HG02981 (cell line): ENCODE measurements at regions not wholly inside any gene's neighbourhood (a gene's known extent, or its start where the extent isn't known, plus 50 kb on each side); places are given as distances from the start of the nearest gene placed in this dataset.
"Not testable (repeated sequence)": the region's sequence is repeated elsewhere in the genome, so short reads cannot be mapped to it uniquely, and the experiment has no call there.

Source experiments
- ATAC-seq: cut with Tn5 transposase; IDR thresholded peaks from one replicate; pipeline ENCODE4 v1.9.1; 2021; ENCODE audit warnings: mild to moderate bottlenecking, moderate library complexity; ENCODE audit not compliant: unreplicated experiment

DNA sequence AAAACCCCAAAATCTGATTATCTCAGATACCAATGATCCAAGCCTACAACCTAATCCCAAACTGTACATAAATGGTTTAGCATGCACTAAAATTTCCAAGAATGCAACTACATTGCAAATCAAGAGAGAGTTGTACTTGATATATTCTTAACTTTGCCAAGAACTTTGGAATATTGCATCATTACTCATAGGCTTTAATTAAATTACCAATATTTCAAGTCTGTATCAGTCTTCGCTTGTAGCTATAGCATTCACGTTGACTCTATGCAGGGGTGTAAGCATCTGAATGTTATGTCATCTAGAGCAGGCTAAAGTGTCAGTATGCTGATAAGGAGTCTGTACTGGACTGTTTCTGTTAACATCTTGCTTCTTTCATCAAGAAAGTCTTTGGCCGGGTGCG is 56.3 kb downstream of the FOXI3 start:
- ATAC-seq: no peak

DNA sequence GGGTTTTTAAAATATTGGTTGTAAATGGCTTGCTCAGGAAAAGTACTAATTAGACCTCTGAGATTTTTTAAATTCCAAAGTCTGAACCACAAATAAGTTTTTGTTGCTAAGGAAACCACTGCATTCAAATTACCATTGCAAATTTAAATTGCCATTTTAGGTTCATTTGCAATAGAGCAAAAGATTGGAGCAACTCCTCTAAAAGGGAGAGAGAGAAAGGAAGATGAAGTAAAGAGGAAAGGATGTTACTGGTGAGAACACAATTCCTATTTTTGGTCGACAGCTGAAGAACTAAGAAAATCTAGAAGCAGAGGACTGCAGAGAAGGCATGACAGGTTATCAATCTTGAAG is 74.9 kb downstream of the FOXI3 start:
- ATAC-seq: no peak

DNA sequence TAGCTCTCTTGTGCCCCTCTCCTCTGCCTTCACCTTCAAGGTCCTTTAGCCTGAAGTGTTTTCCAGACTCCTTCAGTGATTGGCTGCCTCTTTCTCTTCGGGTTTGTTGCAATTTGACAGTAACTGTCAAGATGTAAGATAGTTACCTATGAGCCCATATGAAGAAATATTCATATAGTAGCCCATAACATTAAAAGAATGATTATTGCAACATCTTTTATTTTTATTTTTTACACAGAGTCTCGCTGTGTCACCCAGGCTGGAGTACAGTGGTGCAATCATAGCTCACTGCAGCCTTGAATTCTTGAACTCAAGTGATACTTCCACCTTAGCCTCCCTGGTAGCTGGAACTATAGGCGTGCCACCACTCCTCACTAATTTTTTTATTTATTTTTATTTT is 80.5 kb downstream of the FOXI3 start:
- ATAC-seq: no peak

DNA sequence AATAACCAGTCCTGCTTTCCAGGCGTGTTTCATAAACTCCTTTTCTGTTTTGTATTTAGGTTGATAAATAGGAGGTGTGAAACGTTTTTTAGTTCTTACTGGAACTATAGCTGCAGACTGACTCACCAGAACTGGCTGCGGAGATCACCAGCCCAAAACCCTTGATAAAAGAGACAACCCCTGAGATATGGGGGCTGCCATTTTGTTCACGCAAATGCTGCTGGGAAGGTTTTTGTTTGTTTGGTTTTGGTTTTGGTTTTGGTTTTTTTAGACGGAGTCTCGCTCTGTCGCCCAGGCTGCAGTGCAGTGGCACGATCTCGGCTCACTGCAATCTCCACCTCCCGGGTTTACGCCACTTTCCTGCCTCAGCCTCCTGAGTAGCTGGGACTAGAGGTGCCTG is 87.1 kb downstream of the FOXI3 start:
- not testable (repeated sequence) for ATAC-seq

DNA sequence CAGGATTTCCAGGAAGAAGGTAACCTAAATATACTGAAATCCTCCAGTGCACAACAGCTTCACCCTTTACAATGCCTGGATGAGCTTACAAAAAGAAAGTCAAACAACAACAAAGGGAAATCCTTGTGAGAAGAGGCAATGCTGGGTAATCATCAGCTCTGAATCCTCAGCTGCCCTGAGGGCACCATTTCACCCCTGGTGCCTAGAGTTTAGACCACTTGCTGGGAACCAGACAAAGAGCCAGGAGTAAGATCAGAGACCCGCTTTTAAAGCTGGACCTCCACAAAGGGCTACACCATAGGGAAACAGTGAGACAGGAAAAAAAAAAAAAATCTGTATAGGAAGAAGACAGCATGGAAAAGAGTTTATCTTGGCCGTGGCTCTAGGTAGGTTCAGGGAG is 97.0 kb downstream of the FOXI3 start:
- no peak for ATAC-seq

DNA sequence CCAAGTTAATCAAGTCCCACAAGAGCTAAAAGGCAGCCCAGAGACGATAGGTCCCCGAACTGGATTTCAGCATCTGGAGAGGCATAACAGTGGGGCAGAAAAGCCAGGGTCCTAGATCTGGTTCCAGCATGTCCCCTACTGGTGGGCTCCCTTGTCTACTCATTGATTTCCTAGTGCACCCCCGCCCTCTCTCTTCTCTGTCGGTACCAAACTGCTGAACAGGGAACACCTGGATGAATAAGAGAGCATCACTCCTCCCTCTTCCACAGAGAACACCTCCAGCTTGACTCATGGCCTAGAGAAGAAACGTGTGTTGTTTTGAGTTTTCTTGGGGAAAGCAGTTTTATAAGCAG is 101.3 kb downstream of the FOXI3 start:
- no peak for ATAC-seq

DNA sequence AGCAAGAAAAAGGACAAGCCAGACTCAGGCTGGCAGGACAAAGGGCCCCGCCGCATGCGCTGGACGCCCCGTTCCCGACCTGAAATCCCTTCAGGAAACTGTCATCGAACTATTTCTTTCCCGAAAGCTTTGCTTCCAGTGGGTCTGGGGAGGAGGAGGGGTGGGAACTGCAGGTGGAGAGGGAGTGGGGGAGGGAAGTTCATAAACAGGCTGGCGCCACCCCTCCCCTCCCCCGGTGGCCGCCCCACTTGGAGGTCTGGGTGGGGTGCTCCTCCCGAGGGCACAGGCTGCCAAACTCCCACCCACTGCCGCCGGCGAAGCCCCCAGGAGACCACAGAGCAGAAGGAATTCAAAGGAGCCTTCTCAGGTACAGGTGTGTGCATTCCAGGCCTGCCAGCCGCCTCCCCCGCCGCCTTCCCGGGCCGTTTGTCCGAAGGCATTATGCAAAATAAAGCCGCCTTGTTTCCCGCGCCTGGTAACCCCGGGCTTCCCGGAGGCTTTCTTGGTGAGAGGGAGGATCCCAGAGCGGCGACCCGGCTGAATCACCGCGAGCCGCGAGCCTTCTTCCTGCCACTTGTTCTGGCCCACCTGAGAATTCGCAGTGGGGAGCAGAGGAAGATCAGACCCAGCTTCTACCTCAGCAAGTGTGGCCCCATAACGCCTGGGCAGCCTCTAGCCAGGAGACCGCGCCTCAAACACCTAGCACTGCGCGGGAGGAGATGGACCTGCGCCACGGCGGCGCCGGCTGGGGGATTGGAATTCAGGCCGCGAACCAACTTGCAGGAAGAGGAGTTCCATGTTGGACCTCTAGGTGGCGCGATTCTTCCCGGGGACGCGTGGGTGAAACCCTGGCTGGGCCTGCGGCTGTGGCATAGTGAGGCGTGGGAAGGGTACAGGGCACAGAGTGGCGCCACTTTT is 101.9 kb downstream of the FOXI3 start:
- peak; percentile 57 for ATAC-seq

DNA sequence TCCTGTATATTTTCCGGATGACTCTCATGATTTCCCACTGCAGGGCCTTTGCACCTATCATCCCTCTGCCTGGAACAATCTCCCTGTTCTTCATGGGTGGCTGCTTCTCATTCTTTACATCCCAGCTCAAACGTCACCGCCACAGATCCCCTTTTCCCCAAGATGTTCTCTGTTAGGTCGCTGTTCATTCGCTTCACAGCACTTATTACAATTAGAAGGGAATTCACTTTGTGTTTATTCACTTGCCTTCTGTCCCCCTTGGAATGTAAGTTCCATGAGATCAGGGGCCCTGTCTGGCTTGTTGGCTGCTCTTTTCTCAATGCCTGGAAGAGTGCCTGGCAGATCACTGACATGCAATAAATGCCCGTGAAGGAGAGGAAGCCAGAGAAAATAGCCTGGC is 106.7 kb downstream of the FOXI3 start:
- ATAC-seq: no peak

DNA sequence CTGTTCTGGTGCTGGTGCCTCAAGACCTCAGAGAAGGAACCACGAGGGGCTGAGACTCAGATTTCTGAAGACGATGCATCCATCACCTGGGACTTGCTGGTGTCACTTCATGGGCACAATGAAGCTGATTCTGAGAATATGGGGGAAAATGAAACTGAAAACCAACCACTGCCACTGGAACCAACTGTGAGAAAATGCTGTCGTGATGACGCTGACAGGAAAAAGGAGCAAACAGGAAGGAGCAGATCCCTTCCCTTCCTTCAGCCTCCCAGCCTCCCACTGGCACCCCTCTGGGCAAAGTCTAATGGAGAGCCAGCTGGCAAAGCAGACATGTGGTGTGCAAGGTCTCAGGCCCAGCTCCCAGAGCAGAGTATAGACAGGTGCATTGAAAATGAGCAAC is 109.7 kb downstream of the FOXI3 start:
- no peak for ATAC-seq

DNA sequence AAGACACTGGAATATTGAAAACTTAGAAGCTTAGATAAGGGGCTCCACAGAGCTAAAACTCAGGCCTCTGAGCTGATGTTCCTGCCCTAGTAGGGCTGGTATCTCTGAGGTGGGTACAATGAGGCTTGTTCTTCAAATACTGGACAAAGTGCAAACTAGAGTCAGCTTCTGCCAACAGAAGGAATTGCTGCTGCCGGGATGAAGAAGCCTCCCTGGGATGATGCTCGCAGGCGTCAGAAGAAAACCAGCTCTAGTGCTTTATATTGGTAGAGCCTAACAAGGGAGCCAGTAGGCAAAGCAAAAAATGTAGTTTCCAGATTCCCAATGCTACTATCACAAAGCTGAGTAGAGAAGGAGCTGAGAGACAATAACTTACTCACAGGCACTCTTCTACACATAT is 118.1 kb downstream of the FOXI3 start:
- no peak for ATAC-seq

DNA sequence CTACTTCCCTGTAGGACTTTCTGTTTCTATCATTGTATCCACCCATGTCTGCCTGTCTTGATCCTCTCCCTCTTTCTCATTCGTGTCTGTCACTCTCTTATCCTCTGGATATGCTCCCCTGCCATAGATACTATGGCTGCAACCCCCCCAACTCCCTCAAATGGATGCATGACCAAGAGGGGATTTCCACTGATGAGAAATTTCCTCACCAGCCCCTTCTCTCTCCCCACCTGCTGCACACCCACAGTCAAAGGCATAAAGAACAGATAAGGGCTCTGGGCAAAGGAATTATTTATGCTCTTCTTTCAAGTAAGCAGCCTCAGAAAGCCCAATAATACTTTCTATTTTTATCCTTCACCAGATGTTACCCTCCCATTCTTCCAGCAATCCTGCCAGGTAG is 121.3 kb downstream of the FOXI3 start:
- no peak for ATAC-seq

DNA sequence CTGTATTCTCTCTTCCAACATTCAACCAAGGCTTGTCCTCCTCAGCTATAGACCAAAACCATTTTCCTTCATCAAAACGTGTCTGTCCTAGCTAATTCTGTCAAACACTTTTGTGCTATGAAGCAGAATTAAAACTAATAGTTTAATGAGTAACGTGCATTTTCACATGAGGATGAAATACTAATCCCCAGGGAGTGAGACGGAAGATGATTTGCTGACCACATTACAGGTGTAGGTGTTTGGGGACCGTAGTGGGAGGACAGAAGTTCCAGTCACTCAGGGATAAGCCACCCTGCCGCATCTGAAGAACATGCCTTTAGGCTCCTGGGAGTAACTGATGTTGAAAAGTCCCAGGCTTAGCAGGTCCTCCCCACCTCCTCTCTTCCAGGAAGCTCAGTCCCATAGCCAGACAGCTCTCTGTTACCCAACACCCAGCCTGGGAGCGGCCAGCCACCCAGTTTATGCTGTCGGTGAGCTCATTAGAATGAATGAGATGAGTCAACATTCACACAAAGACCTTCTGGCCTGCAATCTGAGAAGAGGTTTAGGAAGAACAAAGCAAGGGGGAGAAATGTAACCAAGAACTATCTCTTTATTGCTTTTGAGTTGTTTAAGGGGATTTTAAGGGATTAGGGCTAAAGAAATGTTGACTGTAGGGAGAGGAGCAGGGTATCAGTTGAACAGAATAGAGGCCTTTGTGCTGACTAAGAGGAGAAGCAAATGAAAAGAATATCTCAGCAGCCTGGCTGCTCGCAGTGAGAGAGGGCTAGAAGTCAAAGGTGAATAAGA is 122.5 kb downstream of the FOXI3 start:
- peak; percentile 68 for ATAC-seq

DNA sequence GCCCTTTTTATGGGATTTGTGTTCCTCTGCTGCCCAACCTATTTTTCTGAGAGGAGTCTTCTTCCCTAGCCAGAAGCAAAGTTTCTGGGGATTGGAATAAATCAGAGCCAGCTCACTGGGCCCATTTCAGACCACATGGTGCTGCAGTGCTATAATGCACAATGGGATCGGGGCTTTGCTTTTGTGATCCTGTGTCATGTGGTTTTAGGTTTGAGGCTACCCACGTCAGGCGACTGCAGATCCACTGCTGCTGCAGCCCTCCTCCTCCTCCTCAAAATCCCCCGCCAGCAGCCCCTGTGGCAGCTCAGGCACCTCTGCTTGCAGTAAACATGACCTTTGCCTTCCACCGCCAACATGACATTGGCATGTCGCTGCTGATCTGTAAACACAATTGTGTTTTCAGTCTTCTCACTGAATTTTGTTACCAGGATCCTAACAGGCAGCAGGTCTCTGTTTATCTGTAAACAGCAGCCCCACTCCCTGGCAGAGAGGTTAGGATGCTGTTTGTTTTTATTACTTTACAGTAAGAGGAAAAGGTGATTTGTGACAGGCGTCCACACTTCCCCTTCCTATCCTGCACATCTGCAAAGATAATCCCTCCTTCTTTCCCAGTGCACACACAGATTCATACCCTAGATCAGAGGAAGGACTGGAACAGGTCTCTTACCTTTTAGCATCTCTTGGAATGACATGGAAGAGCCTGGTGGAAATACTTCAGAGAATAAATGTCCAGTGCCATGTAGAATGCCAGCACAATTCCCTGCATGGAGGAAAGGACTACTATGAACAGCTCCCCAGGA is 130.8 kb downstream of the FOXI3 start:
- no peak for ATAC-seq

DNA sequence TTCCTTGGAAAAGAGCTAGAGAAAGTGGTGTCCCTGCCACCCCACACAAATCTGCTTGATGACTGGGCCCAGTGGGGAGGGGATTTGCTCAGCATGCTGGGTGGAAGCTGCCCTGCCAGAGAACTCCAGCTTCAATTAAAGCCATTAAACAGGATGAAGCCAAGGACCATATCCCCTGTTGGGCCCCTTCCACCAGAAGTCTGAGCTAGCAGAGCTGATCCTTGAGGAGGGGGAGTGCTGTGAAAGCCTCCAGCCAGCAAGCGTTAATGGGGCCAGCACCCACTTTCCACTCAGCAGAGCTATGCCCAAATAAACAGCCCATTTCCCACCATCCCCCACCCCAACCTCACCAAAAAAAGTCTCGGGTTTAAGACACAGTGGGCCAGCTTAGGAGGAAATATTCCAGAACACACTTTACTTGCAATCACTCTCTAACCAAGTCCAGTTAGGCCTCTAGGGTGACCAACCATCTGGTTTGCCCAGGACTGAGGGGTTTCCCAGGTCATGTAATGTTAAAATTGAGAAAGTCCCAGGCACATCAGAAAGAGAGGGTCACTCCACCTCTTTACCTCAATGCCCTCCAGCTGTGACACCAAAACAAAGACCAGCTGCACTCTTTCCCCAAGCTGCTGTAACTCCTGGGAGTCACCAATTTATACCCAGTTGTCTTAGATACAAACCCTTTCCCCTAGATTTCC is 132.3 kb downstream of the FOXI3 start:
- no peak for ATAC-seq

DNA sequence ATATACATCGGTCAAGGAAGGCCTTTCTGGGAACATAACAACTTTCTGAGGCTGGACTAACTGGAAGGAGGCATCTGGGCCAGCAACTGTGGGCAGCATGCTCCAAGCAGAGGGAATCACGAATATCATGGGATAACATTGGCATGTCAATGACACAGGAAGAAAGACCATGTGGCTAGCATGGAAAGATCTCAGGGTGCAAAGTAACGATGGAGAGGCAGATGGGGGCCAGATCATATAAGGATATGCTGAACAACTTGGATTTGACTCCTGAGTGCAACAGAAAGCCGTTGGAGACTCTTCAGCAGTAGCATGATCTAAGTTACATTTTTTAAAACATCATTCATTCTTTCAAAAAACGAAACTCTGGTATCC is 133.6 kb downstream of the FOXI3 start:
- no peak for ATAC-seq

DNA sequence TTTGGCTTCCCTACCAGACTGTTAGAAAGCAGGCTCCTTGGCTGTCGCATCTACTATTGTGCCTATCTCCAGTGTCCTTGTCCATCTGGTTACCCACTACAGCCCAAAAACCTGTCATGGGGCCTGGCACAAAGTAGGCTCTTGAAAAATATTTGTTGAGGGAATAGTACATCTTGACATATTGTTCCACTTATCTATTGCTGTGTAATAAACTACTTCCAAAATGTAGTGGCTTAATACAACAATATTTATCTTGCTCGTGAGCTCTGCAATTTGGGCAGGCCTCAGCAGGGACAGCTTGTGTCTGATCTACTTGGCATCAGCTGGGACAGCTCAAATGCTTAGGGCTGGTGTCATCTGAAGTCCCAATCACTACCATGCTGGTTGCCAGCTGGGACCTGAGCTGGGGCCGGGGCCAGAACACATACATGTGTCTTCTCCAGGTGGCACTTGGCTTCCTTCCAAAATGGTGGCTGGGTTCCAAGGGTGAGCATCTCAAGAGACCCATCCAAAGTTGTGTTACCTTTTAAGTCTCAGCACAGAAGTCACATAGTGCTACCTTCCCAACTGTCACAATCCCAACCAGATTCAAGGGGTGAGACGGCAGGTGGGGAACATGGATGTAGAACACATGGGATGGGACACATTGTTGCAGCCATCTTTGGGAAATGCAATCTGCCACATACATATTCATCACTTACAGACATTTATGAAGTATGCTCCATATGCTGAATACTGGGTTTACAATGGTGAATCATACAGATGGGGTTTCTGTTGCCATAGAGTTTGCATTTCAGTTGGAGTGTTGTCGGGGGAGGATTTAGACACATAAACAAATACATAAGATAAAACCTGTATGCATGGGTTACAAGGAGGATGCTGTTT is 134.2 kb downstream of the FOXI3 start:
- no peak for ATAC-seq

DNA sequence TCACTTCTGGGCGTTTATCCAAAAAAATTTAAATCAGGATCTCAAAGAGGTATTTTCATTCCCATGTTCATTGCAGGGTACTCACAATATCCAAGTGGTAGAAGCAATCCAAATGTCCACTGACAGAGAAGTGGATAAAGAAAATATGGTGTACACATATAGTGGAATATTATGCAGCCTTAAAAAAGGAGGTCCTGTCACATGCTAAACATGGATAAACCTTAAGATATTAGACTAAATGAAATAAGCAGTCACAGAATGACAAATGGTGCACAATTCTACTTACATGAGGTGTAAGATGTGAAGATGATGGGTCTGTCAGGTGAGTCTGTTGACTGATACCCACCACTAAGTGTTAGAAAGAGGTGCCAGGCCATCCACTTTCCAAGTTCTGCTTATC is 140.6 kb downstream of the THNSL2 start:
- no peak for ATAC-seq

DNA sequence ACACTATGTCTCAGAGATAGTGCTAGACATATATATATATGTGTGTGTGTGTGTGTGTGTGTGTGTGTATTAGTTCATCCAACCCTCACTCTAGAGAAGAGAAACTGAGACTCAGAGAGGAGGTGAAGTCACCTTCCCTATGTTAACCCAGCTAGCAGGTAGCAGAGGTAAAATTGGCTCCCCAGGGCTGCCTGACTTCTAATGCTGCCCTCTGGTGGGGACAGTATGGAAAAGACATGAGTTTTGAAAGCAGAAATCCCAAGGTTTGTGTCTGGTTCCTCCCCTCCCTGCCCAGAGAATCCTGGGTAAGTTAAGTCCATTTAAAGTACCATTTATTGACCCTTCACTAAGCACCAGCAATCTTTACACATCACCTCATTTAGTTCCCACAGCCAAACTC is 137.7 kb downstream of the THNSL2 start:
- no peak for ATAC-seq

DNA sequence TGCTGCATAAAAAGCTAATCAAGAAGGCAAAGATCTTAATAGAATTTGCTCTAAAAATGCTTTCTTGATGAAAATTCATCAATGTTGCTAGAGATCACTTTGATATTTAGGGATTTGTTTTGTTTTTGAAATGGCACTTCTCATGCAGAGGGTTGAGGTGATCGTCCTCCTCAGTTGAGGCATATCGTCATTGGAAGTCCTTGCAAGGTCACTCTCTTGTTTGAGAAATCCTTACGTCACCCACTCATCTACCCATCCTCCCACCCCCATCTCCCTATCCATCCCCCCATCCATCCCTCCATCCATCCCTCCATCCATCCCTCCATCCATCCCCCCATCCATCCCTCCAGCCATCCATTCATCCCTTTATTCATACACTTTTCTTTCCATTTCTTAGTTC is 133.7 kb downstream of the THNSL2 start:
- ATAC-seq: no peak

DNA sequence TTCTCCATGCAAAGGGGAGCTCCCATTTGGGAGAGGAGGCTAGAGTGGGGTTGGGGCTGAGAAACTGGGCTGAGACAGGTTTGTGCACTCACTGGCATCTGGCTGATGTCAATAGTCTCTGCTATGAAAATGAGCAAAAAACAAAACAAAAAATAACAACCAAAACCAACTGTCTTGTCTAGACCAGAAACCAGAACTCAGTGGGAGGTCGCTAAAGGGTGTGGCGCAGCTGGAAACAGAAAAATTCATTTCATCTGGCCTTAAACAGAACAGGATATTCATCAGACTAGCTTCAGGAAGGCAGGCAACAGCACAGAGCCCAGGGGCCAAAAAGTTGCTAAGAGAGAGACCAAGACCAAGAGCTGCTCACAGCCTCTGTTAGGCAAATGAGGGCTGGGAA is 126.1 kb downstream of the THNSL2 start:
- ATAC-seq: no peak
